ENCODE measurements at regions not wholly inside any gene's neighbourhood (a gene's known extent, or its start where the extent isn't known, plus 50 kb on each side); places are given as distances from the start of the nearest gene placed in this dataset.

DNA sequence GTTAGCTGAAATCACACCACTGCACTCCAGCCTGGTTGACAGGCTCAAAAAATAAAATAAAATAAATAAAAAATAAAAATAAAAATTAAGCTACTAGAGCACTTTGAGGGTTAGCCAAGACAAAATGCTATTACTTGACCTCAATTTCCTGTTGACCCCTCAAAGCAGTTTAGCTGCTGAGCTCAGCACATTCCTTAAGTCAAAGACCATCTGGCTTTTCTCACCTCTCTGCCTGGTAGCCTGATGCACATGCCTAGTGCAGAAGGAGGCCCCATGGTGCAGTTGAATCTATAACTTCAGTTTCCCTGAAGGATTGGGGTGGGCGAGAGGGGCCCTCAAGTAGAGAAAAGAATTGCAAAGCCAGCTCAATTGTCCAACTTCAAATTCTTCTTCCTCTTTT lies 211.1 kb upstream of the GALNT17 start:
- TF ChIP-seq, protein P1, sequence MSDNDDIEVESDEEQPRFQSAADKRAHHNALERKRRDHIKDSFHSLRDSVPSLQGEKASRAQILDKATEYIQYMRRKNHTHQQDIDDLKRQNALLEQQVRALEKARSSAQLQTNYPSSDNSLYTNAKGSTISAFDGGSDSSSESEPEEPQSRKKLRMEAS (IDR thresholded peaks at IDR 0.05): no peak
- TF ChIP-seq, protein P2, sequence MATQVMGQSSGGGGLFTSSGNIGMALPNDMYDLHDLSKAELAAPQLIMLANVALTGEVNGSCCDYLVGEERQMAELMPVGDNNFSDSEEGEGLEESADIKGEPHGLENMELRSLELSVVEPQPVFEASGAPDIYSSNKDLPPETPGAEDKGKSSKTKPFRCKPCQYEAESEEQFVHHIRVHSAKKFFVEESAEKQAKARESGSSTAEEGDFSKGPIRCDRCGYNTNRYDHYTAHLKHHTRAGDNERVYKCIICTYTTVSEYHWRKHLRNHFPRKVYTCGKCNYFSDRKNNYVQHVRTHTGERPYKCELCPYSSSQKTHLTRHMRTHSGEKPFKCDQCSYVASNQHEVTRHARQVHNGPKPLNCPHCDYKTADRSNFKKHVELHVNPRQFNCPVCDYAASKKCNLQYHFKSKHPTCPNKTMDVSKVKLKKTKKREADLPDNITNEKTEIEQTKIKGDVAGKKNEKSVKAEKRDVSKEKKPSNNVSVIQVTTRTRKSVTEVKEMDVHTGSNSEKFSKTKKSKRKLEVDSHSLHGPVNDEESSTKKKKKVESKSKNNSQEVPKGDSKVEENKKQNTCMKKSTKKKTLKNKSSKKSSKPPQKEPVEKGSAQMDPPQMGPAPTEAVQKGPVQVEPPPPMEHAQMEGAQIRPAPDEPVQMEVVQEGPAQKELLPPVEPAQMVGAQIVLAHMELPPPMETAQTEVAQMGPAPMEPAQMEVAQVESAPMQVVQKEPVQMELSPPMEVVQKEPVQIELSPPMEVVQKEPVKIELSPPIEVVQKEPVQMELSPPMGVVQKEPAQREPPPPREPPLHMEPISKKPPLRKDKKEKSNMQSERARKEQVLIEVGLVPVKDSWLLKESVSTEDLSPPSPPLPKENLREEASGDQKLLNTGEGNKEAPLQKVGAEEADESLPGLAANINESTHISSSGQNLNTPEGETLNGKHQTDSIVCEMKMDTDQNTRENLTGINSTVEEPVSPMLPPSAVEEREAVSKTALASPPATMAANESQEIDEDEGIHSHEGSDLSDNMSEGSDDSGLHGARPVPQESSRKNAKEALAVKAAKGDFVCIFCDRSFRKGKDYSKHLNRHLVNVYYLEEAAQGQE (IDR thresholded peaks at IDR 0.05; ENCODE audit: low read depth): no peak
- no peak for TF ChIP-seq CREB1 (IDR thresholded peaks at IDR 0.05; ENCODE audit: low read depth)
- no peak for TF ChIP-seq TCF12 (IDR thresholded peaks at IDR 0.05; ENCODE audit: low read depth)

Data from Ishikawa (cell line).